ENCODE measurements at regions not wholly inside any gene's neighbourhood (a gene's known extent, or its start where the extent isn't known, plus 50 kb on each side); places are given as distances from the start of the nearest gene placed in this dataset.
"Not testable (repeated sequence)": the region's sequence is repeated elsewhere in the genome, so short reads cannot be mapped to it uniquely, and the experiment has no call there.

GRCh38 chr2:116935097-116935814 lies 879.2 kb upstream of the DDX18 start:
- no peak for DNase-seq

DNA sequence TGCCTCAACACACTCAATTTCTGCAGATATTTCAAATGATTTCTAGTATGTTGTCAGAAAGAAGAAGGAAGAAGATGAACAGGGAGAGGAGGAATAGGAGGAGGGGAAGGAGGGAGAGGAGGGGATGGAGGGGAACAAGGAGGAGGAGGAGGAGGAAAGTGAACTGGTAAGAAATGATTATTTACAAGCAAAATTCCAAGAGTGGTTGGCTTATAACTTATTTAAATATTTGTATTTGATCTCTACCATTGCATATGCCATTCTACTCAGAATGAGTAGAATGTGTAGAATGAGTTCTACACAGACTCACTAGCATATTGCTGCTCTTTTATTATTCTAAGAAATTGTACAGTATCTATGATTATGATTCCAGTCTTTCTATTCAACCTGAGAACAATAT lies 866.2 kb upstream of the DDX18 start:
- DNase-seq: no peak

DNA sequence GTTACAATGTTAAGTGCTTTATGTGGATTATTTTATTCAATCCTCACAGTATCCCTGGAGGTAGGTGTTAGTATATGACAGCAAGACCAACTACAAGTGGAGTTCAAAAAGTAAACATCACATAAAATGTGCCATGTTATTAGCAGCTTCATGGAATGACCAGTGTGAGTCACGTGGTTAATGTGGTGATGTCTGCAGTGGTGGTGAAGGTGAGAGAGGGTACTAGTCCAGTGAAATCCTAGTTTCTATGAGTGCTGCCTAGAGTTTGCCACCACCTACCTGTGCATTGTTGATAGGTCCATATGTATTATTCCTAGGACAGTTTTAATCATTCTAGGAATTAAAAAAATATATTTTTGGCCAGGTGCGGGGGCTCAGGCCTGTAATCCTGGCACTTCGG lies 865.2 kb upstream of the DDX18 start:
- no peak for DNase-seq

GRCh38 chr2:116952254-116952653 lies 862.2 kb upstream of the DDX18 start:
- peak in 1 of 2 experiments; percentile 45 for DNase-seq

DNA sequence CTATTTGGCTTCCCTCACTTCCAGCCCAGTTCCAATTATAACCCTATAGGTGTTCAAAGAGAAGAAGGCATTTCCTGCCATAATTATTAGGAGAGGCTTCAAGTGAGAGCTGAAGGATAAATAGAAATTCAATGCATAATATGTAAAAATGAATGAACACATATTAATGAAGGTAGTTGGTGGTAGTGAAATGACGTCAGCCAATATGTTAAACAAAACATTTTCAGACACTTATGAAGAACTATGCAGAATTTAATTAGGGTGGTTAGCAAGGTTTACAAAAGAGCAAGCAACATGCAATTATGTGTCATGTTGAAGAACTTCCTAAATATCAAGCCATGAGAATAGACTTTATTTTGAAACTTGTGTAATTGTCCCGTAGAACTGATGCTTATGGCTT lies 858.8 kb upstream of the DDX18 start:
- no peak for DNase-seq

- DNase-seq: no peak
Observed at GRCh38 chr2:116975608-116976007, 838.9 kb upstream of the DDX18 start.

- no peak for DNase-seq
Observed at GRCh38 chr2:116979916-116980764, 834.4 kb upstream of the DDX18 start.

GRCh38 chr2:116987447-116987846 lies 827.0 kb upstream of the DDX18 start:
- DNase-seq: no peak

DNA sequence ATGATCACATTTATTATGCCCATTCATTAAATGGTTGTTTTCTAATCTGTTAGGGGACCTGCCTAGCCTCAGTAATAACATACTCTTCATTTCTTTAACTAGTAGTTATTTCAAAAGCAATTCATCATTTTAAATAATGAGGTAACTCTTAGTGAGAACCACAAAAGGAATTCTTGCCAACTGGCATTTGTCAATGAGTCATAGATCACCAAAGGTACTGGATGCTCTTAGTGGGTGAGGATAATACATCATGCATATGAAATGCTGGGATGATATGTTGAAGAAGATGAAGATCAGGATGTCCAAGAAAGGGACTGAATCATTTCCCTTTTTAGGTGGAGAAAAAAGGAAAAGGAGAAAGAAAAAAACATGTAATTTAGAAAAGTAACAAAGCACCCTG lies 826.2 kb upstream of the DDX18 start:
- no peak for DNase-seq

DNA sequence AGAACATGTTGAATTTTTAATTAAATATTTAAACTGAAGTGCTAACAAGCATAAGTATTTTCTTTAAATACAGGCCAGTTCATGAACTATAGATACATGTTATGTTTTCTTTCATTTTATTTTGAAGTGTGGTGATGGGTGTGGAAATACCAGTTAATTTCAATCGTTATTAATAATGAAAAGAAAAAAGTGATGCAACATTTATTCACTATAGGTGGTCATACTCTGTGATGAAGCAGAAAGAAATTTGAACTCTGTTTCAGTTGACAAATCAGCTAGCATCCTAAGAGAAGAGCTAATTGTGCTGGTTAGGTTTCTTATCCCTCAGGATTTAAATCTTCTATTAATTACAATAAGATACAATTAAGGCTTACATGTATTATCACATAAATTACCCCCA lies 795.1 kb upstream of the DDX18 start:
- no peak for DNase-seq

DNA sequence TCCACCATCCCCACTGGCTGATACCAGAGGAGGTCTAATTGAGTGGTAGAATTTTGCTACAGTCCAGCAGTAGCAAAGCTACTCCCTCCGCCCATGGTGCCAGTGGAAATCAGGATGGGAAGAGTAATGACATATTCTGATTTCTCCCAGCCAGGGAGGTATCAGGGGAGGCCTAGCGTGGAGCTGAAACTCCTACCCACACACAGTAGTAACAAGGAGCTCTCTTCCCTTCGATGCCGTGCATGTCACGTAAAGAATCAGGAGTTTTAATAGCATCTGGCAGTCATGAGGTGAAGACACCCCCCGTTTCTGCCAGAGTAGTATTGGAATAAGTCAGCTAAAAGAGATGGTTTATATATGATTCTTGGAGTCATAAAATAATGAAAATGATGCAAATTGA lies 786.8 kb upstream of the DDX18 start:
- DNase-seq: no peak

- DNase-seq: not testable (repeated sequence)
Observed at GRCh38 chr2:117028708-117029107, 785.8 kb upstream of the DDX18 start.

DNA sequence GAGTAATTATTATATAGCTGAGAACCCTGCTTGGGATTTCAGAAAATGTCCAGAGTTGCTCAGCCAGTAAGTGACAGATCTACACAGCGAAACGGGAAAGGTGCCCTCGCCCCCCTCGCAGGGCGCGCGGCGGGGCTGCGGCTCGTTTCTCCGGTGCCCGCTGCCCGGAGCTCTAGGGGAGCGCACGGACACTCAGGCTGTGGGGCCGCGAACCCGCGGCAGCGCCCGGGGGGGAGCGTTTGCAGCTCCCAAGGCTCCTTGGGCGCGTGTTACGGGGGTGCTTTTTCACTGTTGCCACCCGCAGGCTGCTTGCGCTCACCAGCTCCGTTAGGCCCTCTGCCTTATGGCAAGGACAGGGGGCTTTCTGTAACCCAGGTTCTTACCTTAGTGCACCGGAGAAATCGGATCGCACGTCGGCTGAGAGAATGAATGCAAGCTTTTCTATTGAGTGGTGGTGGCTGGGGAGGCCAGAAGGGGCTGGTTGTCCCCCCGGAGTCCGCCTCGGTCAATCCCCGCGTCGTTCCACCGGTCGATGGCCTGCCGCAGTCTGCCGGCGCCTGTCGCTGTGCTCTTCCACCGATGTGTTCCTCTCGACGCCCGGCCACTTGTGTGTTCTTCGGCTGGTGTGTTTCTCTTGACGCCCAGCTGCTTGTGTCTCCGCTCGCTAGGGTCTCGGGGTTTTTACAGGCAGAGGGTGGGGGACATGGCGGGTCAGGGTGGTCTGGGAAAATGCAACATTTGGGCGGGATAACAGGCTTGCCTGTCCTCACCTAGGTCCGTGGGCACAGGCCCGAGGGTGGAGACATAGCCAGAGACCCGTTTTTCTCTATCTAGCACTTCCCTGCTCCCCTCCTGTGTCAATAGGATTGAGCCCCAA lies 758.8 kb upstream of the DDX18 start:
- no peak for DNase-seq

GRCh38 chr2:117056376-117056748 lies 758.1 kb upstream of the DDX18 start:
- peak in 1 of 2 experiments; percentile 5 for DNase-seq

GRCh38 chr2:117057016-117057415 lies 757.5 kb upstream of the DDX18 start:
- DNase-seq: no peak

- no peak for DNase-seq
Observed at GRCh38 chr2:117058366-117058765, 756.1 kb upstream of the DDX18 start.

DNA sequence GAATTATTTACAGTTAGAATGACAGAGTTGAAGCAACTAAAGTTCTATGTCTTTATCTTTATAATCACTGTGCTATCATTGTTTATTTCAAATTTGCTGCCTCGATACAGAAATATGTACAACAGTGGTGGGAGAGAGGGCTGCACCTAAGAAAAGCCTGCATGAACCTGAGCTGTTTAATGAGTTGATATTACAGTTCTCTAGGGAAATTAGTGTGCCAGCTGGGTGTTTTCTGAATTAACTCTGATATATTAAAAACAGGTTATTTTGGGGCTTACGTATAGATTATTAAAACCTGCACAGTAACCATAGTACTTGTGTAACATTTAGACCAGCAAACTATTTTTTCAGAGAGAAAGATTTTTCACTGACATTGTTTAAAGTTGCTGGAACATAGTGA lies 750.5 kb upstream of the DDX18 start:
- DNase-seq: no peak

DNA sequence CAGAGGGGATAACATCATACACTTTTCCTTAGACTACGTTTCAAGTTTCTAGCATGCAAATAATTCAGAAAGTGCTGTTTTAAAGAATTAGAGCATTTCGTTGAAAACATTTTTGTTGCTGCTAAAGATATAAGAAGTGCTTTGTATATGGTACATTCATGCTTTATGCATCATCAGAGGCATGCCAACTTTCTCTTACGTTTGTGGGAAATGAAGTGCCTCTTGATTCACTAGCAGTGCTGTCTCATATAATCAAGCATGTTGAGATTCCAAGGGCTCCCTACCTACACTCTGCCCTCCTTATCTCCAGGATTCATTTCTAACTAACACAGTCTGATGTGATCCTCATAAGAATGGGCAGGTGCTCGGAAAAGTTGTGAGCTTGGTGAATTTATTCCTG lies 748.6 kb upstream of the DDX18 start:
- DNase-seq: no peak

DNA sequence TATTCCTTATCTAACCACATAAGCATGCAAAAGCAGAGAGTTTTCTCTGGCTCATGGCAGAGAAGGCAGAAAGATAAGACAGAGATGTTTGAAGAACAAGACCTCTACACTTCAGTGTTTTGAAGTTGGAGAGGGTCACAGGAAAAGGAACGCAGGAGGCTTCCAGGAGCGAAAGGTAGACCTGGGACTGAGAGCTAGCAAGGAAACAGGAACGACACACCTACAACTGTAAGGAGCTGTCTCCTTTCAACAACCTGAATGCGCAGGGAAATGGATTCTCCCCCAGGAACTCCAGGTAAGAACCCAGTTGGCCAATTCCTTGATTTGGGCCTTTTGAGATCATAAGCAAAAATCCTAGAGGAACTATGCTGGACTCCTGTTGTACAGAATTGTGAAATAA lies 746.6 kb upstream of the DDX18 start:
- DNase-seq: no peak

- DNase-seq: no peak
Observed at GRCh38 chr2:117068371-117068770, 746.1 kb upstream of the DDX18 start.

GRCh38 chr2:117071556-117072102 lies 742.9 kb upstream of the DDX18 start:
- no peak for DNase-seq

- DNase-seq: no peak
Observed at GRCh38 chr2:117074756-117075155, 739.7 kb upstream of the DDX18 start.

DNA sequence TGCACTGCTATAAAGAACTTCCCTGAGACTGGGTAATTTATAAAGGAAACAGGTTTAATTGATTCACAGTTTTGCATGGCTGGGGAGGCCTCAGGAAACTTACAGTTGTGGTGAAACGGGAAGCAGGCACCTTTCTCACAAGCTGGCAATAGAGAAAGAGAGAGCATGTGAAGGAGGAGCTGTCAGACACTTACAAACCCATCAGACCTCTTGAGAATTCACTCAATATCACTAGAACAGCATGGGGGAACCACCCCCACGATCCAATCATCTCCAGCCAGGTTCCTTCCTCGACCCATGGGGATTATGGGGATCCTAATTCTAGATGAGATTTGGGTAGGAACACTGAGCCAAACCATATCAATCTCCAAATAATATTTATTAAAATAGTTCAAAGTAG lies 729.2 kb upstream of the DDX18 start:
- no peak for DNase-seq

All from NCI-H526 (cell line).